HG03103 (cell line): ENCODE measurements at regions not wholly inside any gene's neighbourhood (a gene's known extent, or its start where the extent isn't known, plus 50 kb on each side); places are given as distances from the start of the nearest gene placed in this dataset.

Experiments used
- ATAC-seq: cut with Tn5 transposase; IDR thresholded peaks from one replicate; pipeline ENCODE4 v1.9.1; 2021; ENCODE audit warnings: low read depth; ENCODE audit not compliant: unreplicated experiment

DNA sequence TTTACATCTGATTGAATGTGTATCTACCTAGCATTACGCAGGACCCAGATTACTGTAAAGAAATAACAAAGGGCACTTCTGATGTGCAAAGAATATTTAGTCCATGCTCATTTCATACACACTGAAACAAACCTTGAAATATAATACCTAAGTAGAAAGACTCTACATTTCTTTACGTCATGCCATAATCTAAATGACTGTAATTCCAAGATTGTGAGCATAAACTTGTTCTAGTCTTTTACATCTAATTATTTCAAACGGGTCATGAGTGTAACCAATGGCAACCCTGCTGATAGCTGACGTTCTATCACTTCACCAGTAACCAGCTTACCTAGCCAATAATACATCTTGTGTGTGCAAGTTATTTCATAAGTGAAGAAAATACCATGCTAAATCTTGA, 433.8 kb downstream of the PRKD1 start:
- ATAC-seq = no peak

GRCh38 chr14:29494312-29494711, 433.3 kb downstream of the PRKD1 start:
- ATAC-seq = no peak

DNA sequence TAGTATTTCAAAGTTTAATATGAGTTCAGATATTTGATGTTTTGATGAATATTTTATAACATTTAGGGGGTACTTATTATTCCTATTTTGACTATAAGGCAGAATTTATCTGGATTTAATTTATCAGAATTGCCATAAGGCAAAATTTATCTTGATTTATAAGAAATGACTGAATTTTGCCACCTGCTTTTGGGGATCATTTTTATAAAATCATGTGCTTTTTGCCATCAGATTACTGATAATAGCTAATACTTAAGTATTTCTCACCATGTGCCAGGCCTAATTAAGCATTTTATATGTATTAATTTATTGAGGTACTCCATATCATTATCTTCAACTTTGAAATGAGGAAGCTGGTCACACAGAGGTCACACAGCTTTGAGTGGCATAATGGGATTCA, 423.7 kb downstream of the PRKD1 start:
- no peak for ATAC-seq

DNA sequence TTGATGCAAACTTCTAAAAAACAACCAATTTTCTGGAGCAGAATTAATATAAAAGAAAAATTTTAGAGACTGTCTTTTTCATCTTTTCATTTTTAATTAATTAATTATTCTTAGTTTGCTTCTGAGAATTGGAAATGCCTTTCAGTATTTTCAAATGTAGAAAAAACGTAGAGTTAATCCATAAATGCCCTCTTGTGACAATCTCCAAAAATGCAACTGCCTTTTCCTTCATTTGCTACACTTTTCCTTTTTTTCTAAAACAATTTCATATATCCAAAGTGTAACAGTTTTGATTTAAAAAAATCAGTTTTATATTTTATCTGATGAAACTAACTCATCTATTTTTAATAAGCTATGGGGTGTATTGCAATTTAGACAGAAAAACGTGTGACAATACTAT, 409.3 kb downstream of the PRKD1 start:
- ATAC-seq = no peak

- ATAC-seq = no peak
Observed at GRCh38 chr14:29521526-29522137, 406.0 kb downstream of the PRKD1 start.
